Hindlimb muscle (tissue), 1 donor: ENCODE measurements at regions not wholly inside any gene's neighbourhood (a gene's known extent, or its start where the extent isn't known, plus 50 kb on each side); places are given as distances from the start of the nearest gene placed in this dataset.

Experiments used
- DNase-seq: peaks from one replicate; pipeline ENCODE4 v3.0.0-alpha.2; 2013

GRCh38 chr4:184309241-184310170, 91.8 kb upstream of the ENPP6 start:
- DNase-seq, result no peak

GRCh38 chr4:184306949-184307348, 89.3 kb upstream of the ENPP6 start:
- no peak for DNase-seq

GRCh38 chr4:184306470-184306869, 88.8 kb upstream of the ENPP6 start:
- DNase-seq, result no peak

- no peak for DNase-seq
Observed at GRCh38 chr4:184300816-184301215, 83.1 kb upstream of the ENPP6 start.

GRCh38 chr4:184298254-184298653, 80.6 kb upstream of the ENPP6 start:
- DNase-seq, result no peak

- no peak for DNase-seq
Observed at GRCh38 chr4:184295206-184295605, 77.5 kb upstream of the ENPP6 start.

GRCh38 chr4:184294606-184295133, 77.0 kb upstream of the ENPP6 start:
- no peak for DNase-seq

GRCh38 chr4:184293552-184293951, 75.9 kb upstream of the ENPP6 start:
- DNase-seq, result no peak

GRCh38 chr4:184292877-184293276, 75.2 kb upstream of the ENPP6 start:
- DNase-seq, result no peak

- no peak for DNase-seq
Observed at GRCh38 chr4:184292465-184292867, 74.8 kb upstream of the ENPP6 start.

- no peak for DNase-seq
Observed at GRCh38 chr4:184289179-184289535, 71.5 kb upstream of the ENPP6 start.

- no peak for DNase-seq
Observed at GRCh38 chr4:184288451-184289178, 70.9 kb upstream of the ENPP6 start.

GRCh38 chr4:184287697-184288255, 70.1 kb upstream of the ENPP6 start:
- peak; percentile 48 for DNase-seq

- DNase-seq, result no peak
Observed at GRCh38 chr4:184286358-184286757, 68.7 kb upstream of the ENPP6 start.

GRCh38 chr4:184284742-184285141, 67.1 kb upstream of the ENPP6 start:
- DNase-seq, result no peak

GRCh38 chr4:184284336-184284690, 66.6 kb upstream of the ENPP6 start:
- no peak for DNase-seq

- no peak for DNase-seq
Observed at GRCh38 chr4:184283659-184284335, 66.1 kb upstream of the ENPP6 start.

- DNase-seq, result no peak
Observed at GRCh38 chr4:184282895-184283654, 65.4 kb upstream of the ENPP6 start.

- DNase-seq, result no peak
Observed at GRCh38 chr4:184282251-184282713, 64.6 kb upstream of the ENPP6 start.

GRCh38 chr4:184281231-184282139, 63.8 kb upstream of the ENPP6 start:
- no peak for DNase-seq

- DNase-seq, result no peak
Observed at GRCh38 chr4:184280591-184281071, 63.0 kb upstream of the ENPP6 start.
